ENCODE measurements at regions not wholly inside any gene's neighbourhood (a gene's known extent, or its start where the extent isn't known, plus 50 kb on each side); places are given as distances from the start of the nearest gene placed in this dataset.

GRCh38 chr12:59929110-59929509 is 333.3 kb downstream of the SLC16A7 start:
- DNase-seq: no peak

GRCh38 chr12:59934486-59934885 is 338.7 kb downstream of the SLC16A7 start:
- DNase-seq: no peak

- DNase-seq: no peak
Observed at GRCh38 chr12:59936534-59936933, 340.7 kb downstream of the SLC16A7 start.

GRCh38 chr12:59937148-59937547 is 341.3 kb downstream of the SLC16A7 start:
- DNase-seq: no peak

GRCh38 chr12:59938190-59938962 is 342.5 kb downstream of the SLC16A7 start:
- no peak for DNase-seq

GRCh38 chr12:59940631-59941342 is 345.0 kb downstream of the SLC16A7 start:
- no peak for DNase-seq

- no peak for DNase-seq
Observed at GRCh38 chr12:59941461-59941860, 345.6 kb downstream of the SLC16A7 start.

- DNase-seq: no peak
Observed at GRCh38 chr12:59944177-59944576, 348.3 kb downstream of the SLC16A7 start.

GRCh38 chr12:59946635-59947034 is 350.8 kb downstream of the SLC16A7 start:
- no peak for DNase-seq

GRCh38 chr12:59963546-59963945 is 367.7 kb downstream of the SLC16A7 start:
- no peak for DNase-seq

GRCh38 chr12:59972905-59973304 is 377.1 kb downstream of the SLC16A7 start:
- no peak for DNase-seq

- no peak for DNase-seq
Observed at GRCh38 chr12:59973515-59973914, 377.7 kb downstream of the SLC16A7 start.

GRCh38 chr12:59977779-59978178 is 381.9 kb downstream of the SLC16A7 start:
- DNase-seq: no peak

- no peak for DNase-seq
Observed at GRCh38 chr12:59980476-59980875, 384.6 kb downstream of the SLC16A7 start.

GRCh38 chr12:59999291-59999690 is 403.5 kb downstream of the SLC16A7 start:
- DNase-seq: no peak

GRCh38 chr12:60010486-60010885 is 414.7 kb downstream of the SLC16A7 start:
- DNase-seq: no peak

- no peak for DNase-seq
Observed at GRCh38 chr12:60012659-60013058, 416.8 kb downstream of the SLC16A7 start.

GRCh38 chr12:60014436-60014835 is 418.6 kb downstream of the SLC16A7 start:
- DNase-seq: no peak

GRCh38 chr12:60020068-60020467 is 424.2 kb downstream of the SLC16A7 start:
- no peak for DNase-seq

GRCh38 chr12:60021235-60021634 is 425.4 kb downstream of the SLC16A7 start:
- no peak for DNase-seq

GRCh38 chr12:60027266-60027665 is 431.4 kb downstream of the SLC16A7 start:
- no peak for DNase-seq

- no peak for DNase-seq
Observed at GRCh38 chr12:60034147-60034546, 438.3 kb downstream of the SLC16A7 start.

GRCh38 chr12:60035835-60036234 is 440.0 kb downstream of the SLC16A7 start:
- DNase-seq: no peak

- no peak for DNase-seq
Observed at GRCh38 chr12:60042835-60043234, 447.0 kb downstream of the SLC16A7 start.

- DNase-seq: no peak
Observed at GRCh38 chr12:60043236-60043635, 447.4 kb downstream of the SLC16A7 start.
